ENCODE measurements at regions not wholly inside any gene's neighbourhood (a gene's known extent, or its start where the extent isn't known, plus 50 kb on each side); places are given as distances from the start of the nearest gene placed in this dataset.

GRCh38 chr5:81820318-81820636, 69.4 kb upstream of the SSBP2 start:
- Mint-ChIP-seq H3K36me3 (ENCODE audit: insufficient read depth, unreplicated experiment) (no peaks in the 10 kb centered on the region), H3K4me1 (ENCODE audit: low read depth, unreplicated experiment) (peaks cover 29% of the 10 kb centered on the region), H3K27me3 (ENCODE audit: unreplicated experiment) (no peaks in the 10 kb centered on the region), H3K27ac (ENCODE audit: unreplicated experiment) (peak overlapping the region; percentile 53), H3K9me3 (ENCODE audit: low read depth, unreplicated experiment) (peaks cover 3% of the 10 kb centered on the region), H3K4me3 (ENCODE audit: low read depth, unreplicated experiment) (no peak overlapping the region)
- no peak for DNase-seq
- intact Hi-C loops (cut with micrococcal nuclease; ENCODE audit: unreplicated experiment), result no loop called here
- TF ChIP-seq, protein P1, sequence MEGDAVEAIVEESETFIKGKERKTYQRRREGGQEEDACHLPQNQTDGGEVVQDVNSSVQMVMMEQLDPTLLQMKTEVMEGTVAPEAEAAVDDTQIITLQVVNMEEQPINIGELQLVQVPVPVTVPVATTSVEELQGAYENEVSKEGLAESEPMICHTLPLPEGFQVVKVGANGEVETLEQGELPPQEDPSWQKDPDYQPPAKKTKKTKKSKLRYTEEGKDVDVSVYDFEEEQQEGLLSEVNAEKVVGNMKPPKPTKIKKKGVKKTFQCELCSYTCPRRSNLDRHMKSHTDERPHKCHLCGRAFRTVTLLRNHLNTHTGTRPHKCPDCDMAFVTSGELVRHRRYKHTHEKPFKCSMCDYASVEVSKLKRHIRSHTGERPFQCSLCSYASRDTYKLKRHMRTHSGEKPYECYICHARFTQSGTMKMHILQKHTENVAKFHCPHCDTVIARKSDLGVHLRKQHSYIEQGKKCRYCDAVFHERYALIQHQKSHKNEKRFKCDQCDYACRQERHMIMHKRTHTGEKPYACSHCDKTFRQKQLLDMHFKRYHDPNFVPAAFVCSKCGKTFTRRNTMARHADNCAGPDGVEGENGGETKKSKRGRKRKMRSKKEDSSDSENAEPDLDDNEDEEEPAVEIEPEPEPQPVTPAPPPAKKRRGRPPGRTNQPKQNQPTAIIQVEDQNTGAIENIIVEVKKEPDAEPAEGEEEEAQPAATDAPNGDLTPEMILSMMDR (IDR thresholded peaks at IDR 0.05; ENCODE audit: unreplicated experiment), result no peak
- BruUV-seq (replicated peaks), result no TSS peak
- CTCF ChIA-PET, result no interaction called here

DNA sequence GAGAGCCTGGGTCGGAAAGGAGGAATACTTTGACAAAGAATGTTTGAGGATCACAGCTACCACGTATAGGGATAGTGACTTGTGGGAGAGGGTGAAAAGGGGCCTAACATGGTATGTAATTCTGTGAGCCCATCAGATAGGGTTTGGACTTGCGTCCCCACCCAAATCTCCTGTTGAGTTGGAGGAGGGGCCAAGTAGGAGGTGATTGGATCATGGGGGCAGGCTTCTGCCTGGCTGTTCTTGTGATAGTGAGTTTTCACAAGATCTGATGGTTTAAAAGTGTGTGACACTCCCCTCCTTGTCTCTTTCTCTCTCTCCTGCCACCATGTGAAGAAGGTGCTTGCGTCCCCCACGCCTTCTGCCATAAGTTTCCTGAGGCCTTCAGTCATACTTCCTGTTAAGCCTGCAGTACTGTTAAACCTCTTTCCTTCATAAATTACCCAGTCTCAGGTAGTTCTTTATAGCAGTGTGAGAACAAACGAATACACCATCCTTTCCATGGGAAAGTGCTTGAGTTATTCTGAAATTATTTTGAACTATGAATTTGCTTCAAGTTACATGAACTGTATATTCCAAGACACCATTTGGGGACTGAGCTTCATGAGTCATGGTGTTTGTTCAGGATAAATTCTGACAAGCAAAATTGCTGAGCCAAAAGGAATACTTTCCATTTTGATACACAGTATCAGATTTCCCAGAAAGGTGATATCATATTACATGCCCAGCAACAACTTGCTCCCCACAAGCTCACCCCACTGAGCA, 68.8 kb upstream of the SSBP2 start:
- no peaks in the 10 kb centered on the region for H3K27me3 Mint-ChIP-seq (ENCODE audit: unreplicated experiment)
- BruUV-seq (replicated peaks), result no TSS peak
- H3K9me3 Mint-ChIP-seq (ENCODE audit: low read depth, unreplicated experiment), result peaks cover 3% of the 10 kb centered on the region
- CTCF ChIA-PET, result no interaction called here
- peak overlapping the region; percentile 53 for H3K27ac Mint-ChIP-seq (ENCODE audit: unreplicated experiment)
- TF ChIP-seq, protein P1 (IDR thresholded peaks at IDR 0.05; ENCODE audit: unreplicated experiment), result no peak
- no peak overlapping the region for H3K4me3 Mint-ChIP-seq (ENCODE audit: low read depth, unreplicated experiment)
- peaks cover 23% of the 10 kb centered on the region for H3K4me1 Mint-ChIP-seq (ENCODE audit: low read depth, unreplicated experiment)
- no peaks in the 10 kb centered on the region for H3K36me3 Mint-ChIP-seq (ENCODE audit: insufficient read depth, unreplicated experiment)
- intact Hi-C loops (cut with micrococcal nuclease; ENCODE audit: unreplicated experiment), result no loop called here
- DNase-seq, result no peak

DNA sequence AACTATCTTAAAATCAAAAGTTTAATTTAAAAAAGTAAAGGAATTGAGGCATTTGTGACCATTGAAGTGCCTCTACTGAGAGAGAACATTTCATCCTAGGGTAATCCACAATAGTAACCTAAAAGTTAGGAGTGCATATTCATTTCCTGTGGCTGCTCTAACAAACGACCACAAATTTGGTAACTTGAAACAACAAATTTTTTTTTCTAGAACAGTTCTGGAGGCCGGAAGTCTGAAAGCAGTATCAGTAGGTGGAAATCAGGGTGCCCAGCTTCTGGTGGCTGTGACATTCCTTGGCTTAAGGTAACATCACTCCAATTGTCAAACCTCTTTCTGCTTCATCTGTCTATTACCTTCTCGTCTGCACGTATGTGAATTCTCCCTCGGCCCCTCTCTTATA, 67.1 kb upstream of the SSBP2 start:
- H3K36me3 Mint-ChIP-seq (ENCODE audit: insufficient read depth, unreplicated experiment), result no peaks in the 10 kb centered on the region
- no peak overlapping the region for H3K4me3 Mint-ChIP-seq (ENCODE audit: low read depth, unreplicated experiment)
- no TSS peak for BruUV-seq (replicated peaks)
- CTCF ChIA-PET, result no interaction called here
- H3K27me3 Mint-ChIP-seq (ENCODE audit: unreplicated experiment), result no peaks in the 10 kb centered on the region
- H3K4me1 Mint-ChIP-seq (ENCODE audit: low read depth, unreplicated experiment), result peaks cover 22% of the 10 kb centered on the region
- TF ChIP-seq, protein P1 (IDR thresholded peaks at IDR 0.05; ENCODE audit: unreplicated experiment), result no peak
- no peak for DNase-seq
- peaks cover 3% of the 10 kb centered on the region for H3K9me3 Mint-ChIP-seq (ENCODE audit: low read depth, unreplicated experiment)
- intact Hi-C loops (cut with micrococcal nuclease; ENCODE audit: unreplicated experiment), result no loop called here
- no peak overlapping the region for H3K27ac Mint-ChIP-seq (ENCODE audit: unreplicated experiment)

DNA sequence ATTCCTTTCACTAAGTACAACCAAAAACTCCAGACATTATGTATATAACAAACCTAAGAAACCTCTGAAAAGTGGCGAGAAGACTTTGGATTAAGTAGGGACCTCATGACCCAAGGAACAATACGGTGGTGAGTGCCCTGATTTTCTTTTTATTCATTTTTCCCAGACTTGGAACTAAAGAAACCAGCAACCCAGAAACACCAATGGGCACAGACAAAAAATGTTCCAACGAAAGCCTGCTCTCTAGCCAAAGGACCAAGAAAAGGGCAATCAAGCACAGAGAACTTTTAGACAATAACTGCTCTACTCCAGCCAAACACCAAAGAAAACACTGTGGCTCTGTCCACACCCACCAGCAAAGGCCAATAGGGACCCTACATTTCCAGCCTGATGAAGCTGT, 66.2 kb upstream of the SSBP2 start:
- intact Hi-C loops (cut with micrococcal nuclease; ENCODE audit: unreplicated experiment), result no loop called here
- CTCF ChIA-PET, result no interaction called here
- BruUV-seq (replicated peaks), result no TSS peak

More for the DNA sequence above, 66.2 kb upstream of the SSBP2 start:
- Mint-ChIP-seq H3K4me1 (ENCODE audit: low read depth, unreplicated experiment) (peaks cover 22% of the 10 kb centered on the region), H3K9me3 (ENCODE audit: low read depth, unreplicated experiment) (peaks cover 3% of the 10 kb centered on the region), H3K27me3 (ENCODE audit: unreplicated experiment) (no peaks in the 10 kb centered on the region), H3K36me3 (ENCODE audit: insufficient read depth, unreplicated experiment) (no peaks in the 10 kb centered on the region), H3K4me3 (ENCODE audit: low read depth, unreplicated experiment) (no peak overlapping the region), H3K27ac (ENCODE audit: unreplicated experiment) (no peak overlapping the region)
- TF ChIP-seq, protein P1 (IDR thresholded peaks at IDR 0.05; ENCODE audit: unreplicated experiment), result no peak
- DNase-seq, result no peak

All from Calu3 (cell line).